CD4-positive, alpha-beta memory T cell (primary cell): ENCODE measurements at regions not wholly inside any gene's neighbourhood (a gene's known extent, or its start where the extent isn't known, plus 50 kb on each side); places are given as distances from the start of the nearest gene placed in this dataset.

Experiments
- CTCF ChIA-PET: fragments of 350-600 bp; sonication (Branson Sonifier 250); formaldehyde crosslinking; loops from one replicate; lab custom pipeline; 2021; ENCODE audit warnings: inconsistent platforms; ENCODE audit not compliant: partially characterized antibody; lab: Charles Lee
- POLR2A ChIA-PET: fragments of 350-600 bp; sonication (Branson Sonifier 250); formaldehyde crosslinking; loops from one replicate; lab custom pipeline; 2021; ENCODE audit not compliant: partially characterized antibody; lab: Charles Lee
- DNase-seq, 5 donors: peaks; one replicate each; pipeline versions ENCODE4 v3.0.0 to v3.0.0-alpha.2; 2020 to 2022; ENCODE audit warnings: mixed read lengths in 1 of 5
- H3K27ac ChIP-seq: one replicate; pipeline ENCODE4 v1.7.0; 2013; ENCODE audit warnings: low read depth, low read length
- H3K27me3 ChIP-seq: 2 replicates; pipeline ENCODE4 v1.7.0; 2013; ENCODE audit warnings: mild to moderate bottlenecking, low read length, moderate library complexity; ENCODE audit not compliant: insufficient read depth
- H3K36me3 ChIP-seq: 2 replicates; pipeline ENCODE4 v1.7.0; 2013; ENCODE audit warnings: mild to moderate bottlenecking, low read length, moderate library complexity; ENCODE audit not compliant: insufficient read depth
- H3K4me1 ChIP-seq: 2 replicates; pipeline ENCODE4 v1.7.0; 2013; ENCODE audit warnings: mild to moderate bottlenecking, low read length, moderate library complexity; ENCODE audit not compliant: insufficient read depth
- H3K4me3 ChIP-seq, 2 donors: one replicate each; pipeline ENCODE4 v1.7.0; 2013; ENCODE audit warnings: low read length in 2 of 2, mild to moderate bottlenecking in 1 of 2
- H3K9me3 ChIP-seq, 2 donors: one replicate each; pipeline ENCODE4 v1.7.0; 2013; ENCODE audit warnings: low read length in 2 of 2, control low read depth in 1 of 2; ENCODE audit not compliant: control insufficient read depth in 1 of 2
- H3K27ac Mint-ChIP-seq, 7 donors: one replicate each; pipeline ENCODE4 v1.8.0; 2020 to 2021; ENCODE audit warnings: mixed read lengths in 7 of 7, mild to moderate bottlenecking in 6 of 7, inconsistent platforms in 3 of 7, moderate library complexity in 3 of 7
- H3K27me3 Mint-ChIP-seq, 2 donors: one replicate each; pipeline ENCODE4 v1.8.0; 2020 to 2021; ENCODE audit warnings: mixed read lengths in 2 of 2
- H3K36me3 Mint-ChIP-seq, 2 donors: one replicate each; pipeline ENCODE4 v1.8.0; 2020 to 2021; ENCODE audit warnings: mixed read lengths in 2 of 2, inconsistent platforms in 1 of 2, mild to moderate bottlenecking in 1 of 2
- H3K4me1 Mint-ChIP-seq, 4 donors: one replicate each; pipeline ENCODE4 v1.8.0; 2020 to 2021; ENCODE audit warnings: mixed read lengths in 4 of 4, mild to moderate bottlenecking in 1 of 4
- H3K4me3 Mint-ChIP-seq, 8 donors: one replicate each; pipeline ENCODE4 v1.8.0; 2020 to 2021; ENCODE audit warnings: mixed read lengths in 8 of 8, mild to moderate bottlenecking in 7 of 8, moderate library complexity in 6 of 8, inconsistent platforms in 3 of 8
- H3K9me3 Mint-ChIP-seq, 8 donors: one replicate each; pipeline ENCODE4 v1.8.0; 2020 to 2021; ENCODE audit warnings: mixed read lengths in 8 of 8, mild to moderate bottlenecking in 5 of 8, inconsistent platforms in 3 of 8, moderate library complexity in 1 of 8
- intact Hi-C: fragments of 100-400 bp; cut with micrococcal nuclease; formaldehyde crosslinking; loops from one replicate; pipeline ENCODE4 v1.15.1; 2023

DNA sequence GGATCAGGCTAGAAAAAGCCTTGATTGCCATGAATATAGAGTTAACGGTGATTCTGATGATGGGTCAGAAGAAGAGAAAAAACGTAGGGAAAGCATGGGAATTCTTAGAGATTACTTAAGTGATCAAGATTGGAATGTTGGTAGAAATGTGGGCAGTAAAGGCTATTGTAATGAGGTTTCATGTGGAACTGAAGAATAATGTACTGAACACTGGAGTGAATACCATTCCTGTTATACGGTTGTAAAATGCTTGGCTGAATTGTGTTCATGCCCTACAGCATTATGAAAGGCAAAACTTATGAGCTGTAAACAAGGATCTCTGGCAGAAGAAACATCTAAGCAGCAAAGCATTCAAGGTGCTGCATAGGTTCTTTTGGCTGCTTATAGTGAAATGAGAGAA is 414.1 kb upstream of the CBLB start:
- H3K36me3 ChIP-seq = no peaks in the 10 kb centered on the region
- peaks cover 0 to 5% (median 0%) of the 10 kb centered on the region in 4 donors for H3K4me1 Mint-ChIP-seq
- H3K27ac ChIP-seq = no peak overlapping the region
- H3K4me3 Mint-ChIP-seq = no peak overlapping the region
- no peaks in the 10 kb centered on the region for H3K27me3 ChIP-seq
- H3K4me3 ChIP-seq = no peak overlapping the region
- intact Hi-C loops = no loop called here
- H3K36me3 Mint-ChIP-seq = no peaks in the 10 kb centered on the region
- ChIA-PET CTCF (no interaction called here), POLR2A (no interaction called here)
- H3K9me3 ChIP-seq = no peaks in the 10 kb centered on the region
- no peaks in the 10 kb centered on the region for H3K27me3 Mint-ChIP-seq
- H3K27ac Mint-ChIP-seq = peak overlapping the region in 1 of 7 donors; percentile 38
- no peaks in the 10 kb centered on the region for H3K4me1 ChIP-seq
- no peak for DNase-seq
- no peaks in the 10 kb centered on the region for H3K9me3 Mint-ChIP-seq

DNA sequence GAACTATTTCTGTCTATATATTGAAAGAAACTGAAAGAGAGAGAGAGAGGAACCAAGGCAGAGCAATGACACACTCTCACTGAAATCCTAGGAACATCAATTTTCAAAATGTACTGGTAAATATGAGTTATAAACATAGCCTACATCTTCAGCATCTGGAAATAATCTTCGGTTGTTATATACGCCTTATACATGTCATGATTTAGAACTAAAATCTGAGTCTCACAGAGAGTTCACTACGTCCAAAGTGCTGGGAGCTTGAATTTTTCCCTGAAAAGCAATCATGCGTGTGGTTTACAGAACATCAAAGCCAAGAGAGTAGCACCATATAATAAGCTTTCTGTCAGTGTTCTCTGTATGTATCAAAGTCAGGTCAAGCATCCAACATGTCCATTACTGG is 420.0 kb upstream of the CBLB start:
- no peaks in the 10 kb centered on the region for H3K9me3 Mint-ChIP-seq
- Histone ChIP-seq H3K9me3 (no peaks in the 10 kb centered on the region), H3K27ac (no peak overlapping the region), H3K4me3 (no peak overlapping the region), H3K36me3 (no peaks in the 10 kb centered on the region), H3K27me3 (no peaks in the 10 kb centered on the region), H3K4me1 (peaks cover 7% of the 10 kb centered on the region)
- ChIA-PET POLR2A (no interaction called here), CTCF (no interaction called here)
- H3K27ac Mint-ChIP-seq = no peak overlapping the region
- DNase-seq = no peak
- H3K4me1 Mint-ChIP-seq = peaks cover 3 to 13% (median 8%) of the 10 kb centered on the region in 4 donors
- H3K27me3 Mint-ChIP-seq = no peaks in the 10 kb centered on the region
- H3K36me3 Mint-ChIP-seq = no peaks in the 10 kb centered on the region
- H3K4me3 Mint-ChIP-seq = no peak overlapping the region
- intact Hi-C loops = no loop called here

DNA sequence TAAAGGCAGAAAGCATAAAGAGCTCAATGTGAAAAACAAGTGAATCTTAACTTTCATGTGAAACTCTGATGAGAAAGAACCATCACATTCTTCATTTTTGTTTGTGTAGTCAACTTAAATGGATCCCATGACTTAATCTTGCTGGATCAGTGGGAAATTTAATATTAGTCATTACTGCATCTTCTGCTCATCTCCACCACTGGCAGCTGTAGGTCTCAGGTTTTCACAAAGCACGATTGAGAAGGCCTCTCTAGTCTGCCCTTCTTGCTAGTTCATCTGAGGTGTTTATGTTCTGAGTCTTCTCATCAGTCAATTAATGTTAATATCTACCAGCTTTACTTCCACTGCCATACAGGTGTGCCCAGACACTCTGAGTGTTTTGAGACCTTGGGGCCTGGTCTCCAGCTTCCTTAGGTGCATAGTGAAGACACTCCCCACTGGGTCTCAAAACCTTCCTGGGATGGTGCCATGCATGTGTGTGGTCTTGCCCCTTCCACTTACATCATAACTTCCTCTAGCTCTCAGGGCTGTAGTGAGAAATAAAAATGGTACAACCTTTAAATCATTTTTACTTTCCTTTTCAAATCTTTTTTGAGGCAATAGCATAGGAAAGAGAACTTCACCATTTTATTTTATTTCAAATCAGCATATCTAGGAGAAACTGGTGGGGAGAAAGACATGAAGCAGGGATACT is 421.6 kb upstream of the CBLB start:
- H3K4me1 Mint-ChIP-seq = peaks cover 3 to 13% (median 8%) of the 10 kb centered on the region in 4 donors
- Histone ChIP-seq H3K4me1 (peaks cover 7% of the 10 kb centered on the region), H3K36me3 (no peaks in the 10 kb centered on the region), H3K4me3 (no peak overlapping the region), H3K27me3 (no peaks in the 10 kb centered on the region), H3K27ac (no peak overlapping the region), H3K9me3 (no peaks in the 10 kb centered on the region)
- H3K9me3 Mint-ChIP-seq = no peaks in the 10 kb centered on the region
- CTCF ChIA-PET = no interaction called here
- no peak for DNase-seq
- H3K4me3 Mint-ChIP-seq = peak overlapping the region in 3 of 8 donors; percentile 20 to 33 (median 31)
- POLR2A ChIA-PET = interaction anchor here (0.7 kb wide), 1 partner anchor 12 kb away, joined by 4 read pairs; no protein-coding TSS in a partner anchor
- no peaks in the 10 kb centered on the region for H3K27me3 Mint-ChIP-seq
- intact Hi-C loops = no loop called here
- no peaks in the 10 kb centered on the region for H3K36me3 Mint-ChIP-seq
- H3K27ac Mint-ChIP-seq = peak overlapping the region in 5 of 7 donors; percentile 0 to 29 (median 19)

DNA sequence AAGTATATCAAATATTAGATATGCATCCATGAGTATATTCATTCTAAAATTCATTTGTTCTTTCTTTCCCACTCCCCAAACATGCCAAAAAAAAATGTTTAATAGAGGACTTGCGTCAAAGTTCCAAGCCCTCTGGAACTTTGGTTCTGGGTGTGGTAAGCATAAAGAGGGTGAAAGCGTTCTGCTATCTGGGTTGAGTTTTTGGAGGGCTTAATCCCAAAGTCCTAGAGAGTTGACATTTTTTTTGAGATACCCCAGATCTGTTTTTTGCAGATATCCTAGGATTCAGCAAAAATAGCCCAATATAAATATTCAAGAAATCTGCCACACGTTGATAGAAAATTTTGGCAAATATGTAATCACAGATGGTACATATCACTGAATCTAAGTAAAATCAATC is 424.3 kb upstream of the CBLB start:
- H3K4me3 ChIP-seq = no peak overlapping the region
- peaks cover 3 to 13% (median 8%) of the 10 kb centered on the region in 4 donors for H3K4me1 Mint-ChIP-seq
- H3K36me3 ChIP-seq = no peaks in the 10 kb centered on the region
- H3K36me3 Mint-ChIP-seq = no peaks in the 10 kb centered on the region
- CTCF ChIA-PET = no interaction called here
- H3K9me3 Mint-ChIP-seq = peaks cover 0 to 2% (median 0%) of the 10 kb centered on the region in 8 donors
- H3K4me3 Mint-ChIP-seq = no peak overlapping the region
- H3K27ac ChIP-seq = no peak overlapping the region
- no peak for DNase-seq
- intact Hi-C loops = no loop called here
- POLR2A ChIA-PET = no interaction called here
- no peaks in the 10 kb centered on the region for H3K9me3 ChIP-seq
- peaks cover 7% of the 10 kb centered on the region for H3K4me1 ChIP-seq
- no peaks in the 10 kb centered on the region for H3K27me3 ChIP-seq
- no peaks in the 10 kb centered on the region for H3K27me3 Mint-ChIP-seq
- no peak overlapping the region for H3K27ac Mint-ChIP-seq

DNA sequence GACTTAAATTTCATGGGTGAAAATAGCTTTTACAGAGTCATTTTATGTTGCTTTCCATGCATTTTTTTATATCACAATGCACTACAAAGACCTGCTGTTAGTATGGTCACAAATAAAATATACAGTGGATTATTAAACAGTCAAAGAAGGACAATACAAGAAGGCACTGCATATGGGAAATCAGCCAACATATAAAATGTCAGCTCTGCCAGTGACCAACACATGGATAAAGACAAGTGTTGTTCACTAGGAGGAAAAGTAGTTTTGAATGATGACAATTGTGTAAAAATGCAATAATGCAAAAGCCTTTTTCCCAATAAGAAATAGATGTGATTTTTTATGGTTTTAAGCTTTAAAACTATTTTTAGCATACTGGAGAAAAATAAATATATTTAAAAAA is 425.3 kb upstream of the CBLB start:
- Mint-ChIP-seq H3K4me3 (no peak overlapping the region), H3K27me3 (no peaks in the 10 kb centered on the region), H3K9me3 (peaks cover 0 to 2% (median 0%) of the 10 kb centered on the region in 8 donors), H3K36me3 (no peaks in the 10 kb centered on the region), H3K4me1 (peaks cover 4 to 12% (median 9%) of the 10 kb centered on the region in 4 donors), H3K27ac (no peak overlapping the region)
- Histone ChIP-seq H3K9me3 (no peaks in the 10 kb centered on the region), H3K27ac (no peak overlapping the region), H3K4me3 (no peak overlapping the region), H3K27me3 (no peaks in the 10 kb centered on the region), H3K4me1 (peaks cover 10% of the 10 kb centered on the region), H3K36me3 (no peaks in the 10 kb centered on the region)
- DNase-seq = no peak
- intact Hi-C loops = no loop called here
- POLR2A ChIA-PET = no interaction called here
- CTCF ChIA-PET = interaction anchor here (0.8 to 1.0 kb wide), 2 partner anchors 13 to 39 kb away, joined by 3 read pairs; no protein-coding TSS in a partner anchor

DNA sequence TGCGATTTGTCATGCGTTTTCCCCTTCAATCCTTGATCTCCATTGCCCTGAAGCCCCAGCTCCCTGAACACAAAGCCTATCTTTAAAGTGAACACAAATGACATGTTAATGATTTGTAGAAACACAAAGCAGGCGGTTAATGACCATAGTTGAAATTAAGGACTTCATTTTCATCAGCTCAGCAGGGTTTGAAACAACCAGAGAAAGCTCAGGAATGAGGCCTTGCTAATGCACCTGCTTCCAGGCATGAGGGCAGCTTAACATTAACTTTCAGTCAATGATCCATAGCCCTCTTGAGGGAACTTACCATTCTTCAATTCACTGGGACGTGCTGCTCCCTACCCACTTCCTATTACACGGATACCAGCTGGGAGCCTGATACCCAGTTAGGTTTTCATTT is 427.2 kb upstream of the CBLB start:
- CTCF ChIA-PET = no interaction called here
- intact Hi-C loops = no loop called here
- no peak overlapping the region for H3K27ac Mint-ChIP-seq
- peaks cover 0 to 2% (median 0%) of the 10 kb centered on the region in 8 donors for H3K9me3 Mint-ChIP-seq
- Histone ChIP-seq H3K9me3 (no peaks in the 10 kb centered on the region), H3K4me1 (peaks cover 12% of the 10 kb centered on the region), H3K36me3 (no peaks in the 10 kb centered on the region), H3K4me3 (no peak overlapping the region), H3K27me3 (no peaks in the 10 kb centered on the region), H3K27ac (no peak overlapping the region)
- no peaks in the 10 kb centered on the region for H3K36me3 Mint-ChIP-seq
- H3K27me3 Mint-ChIP-seq = no peaks in the 10 kb centered on the region
- POLR2A ChIA-PET = no interaction called here
- H3K4me3 Mint-ChIP-seq = no peak overlapping the region
- peaks cover 6 to 11% (median 9%) of the 10 kb centered on the region in 4 donors for H3K4me1 Mint-ChIP-seq
- DNase-seq = no peak

DNA sequence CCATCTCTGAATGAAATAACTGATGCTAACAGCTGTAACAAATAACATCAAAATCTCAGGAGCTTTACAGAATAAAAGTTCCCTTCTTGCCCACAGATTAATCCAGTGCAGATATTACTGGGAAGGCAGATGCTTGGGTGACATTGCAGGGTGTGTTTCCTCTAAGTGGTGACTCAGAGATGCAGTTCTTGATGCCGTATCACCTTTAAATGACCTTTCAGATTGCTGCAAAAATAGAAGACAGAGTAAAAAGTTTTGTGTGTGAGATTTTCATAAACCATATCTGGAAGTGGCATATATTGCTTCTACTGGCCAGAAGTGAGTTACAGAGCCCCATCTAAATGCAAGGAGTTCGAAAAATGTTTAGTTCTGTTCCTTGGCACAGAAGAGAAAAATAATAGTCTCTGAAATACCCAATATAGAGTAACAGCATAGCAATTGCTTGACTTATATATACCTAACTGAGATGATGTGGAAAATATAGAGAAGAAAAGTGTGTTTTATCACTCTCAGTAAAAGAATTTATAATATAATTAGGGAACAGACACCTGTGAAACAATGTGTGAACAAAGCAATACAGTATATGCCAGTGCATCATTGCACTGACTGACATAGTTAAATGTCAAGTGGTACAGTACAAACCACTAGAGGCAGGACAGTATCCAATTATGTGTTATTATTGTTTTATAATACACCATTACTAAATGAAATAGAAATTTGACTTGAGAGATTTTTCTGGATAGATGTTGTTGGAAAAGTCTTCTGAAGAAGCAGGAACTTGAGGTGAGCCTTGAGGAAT is 430.7 kb upstream of the CBLB start:
- Histone ChIP-seq H3K4me1 (peaks cover 32% of the 10 kb centered on the region), H3K9me3 (no peaks in the 10 kb centered on the region), H3K27me3 (no peaks in the 10 kb centered on the region), H3K36me3 (no peaks in the 10 kb centered on the region), H3K4me3 (no peak overlapping the region), H3K27ac (no peak overlapping the region)
- Mint-ChIP-seq H3K4me3 (peak overlapping the region in 1 of 8 donors; percentile 32), H3K36me3 (no peaks in the 10 kb centered on the region), H3K9me3 (peaks cover 0 to 2% (median 0%) of the 10 kb centered on the region in 8 donors), H3K27ac (peak overlapping the region in 1 of 7 donors; percentile 15), H3K4me1 (peaks cover 18 to 40% (median 26%) of the 10 kb centered on the region in 4 donors), H3K27me3 (no peaks in the 10 kb centered on the region)
- ChIA-PET CTCF (no interaction called here), POLR2A (no interaction called here)
- DNase-seq = peak in 2 of 5 donors; percentile 2 to 35
- intact Hi-C loops = no loop called here
